ENCODE measurements at regions not wholly inside any gene's neighbourhood (a gene's known extent, or its start where the extent isn't known, plus 50 kb on each side); places are given as distances from the start of the nearest gene placed in this dataset.

- TF ChIP-seq KAT7 (CRISPR knock-in tag; IDR thresholded peaks at IDR 0.05; ENCODE audit: borderline replicate concordance) = no peak
- TF ChIP-seq MAX (CRISPR knock-in tag; IDR thresholded peaks at IDR 0.05) = no peak
- TF ChIP-seq CTCF (IDR thresholded peaks at IDR 0.05) = no peak
- no peak for TF ChIP-seq ARID4B (CRISPR knock-in tag; IDR thresholded peaks at IDR 0.05; ENCODE audit: borderline replicate concordance)
- TF ChIP-seq MXD4 (CRISPR knock-in tag; IDR thresholded peaks at IDR 0.05; ENCODE audit: borderline replicate concordance) = no peak
- TF ChIP-seq JUN (CRISPR knock-in tag; IDR thresholded peaks at IDR 0.05) = no peak
These were observed 74.1 kb upstream of the HDAC9 start for GRCh38 chr7:18421297-18422002.
